Activated T-cell treated with anti-CD3 and anti-CD28 coated beads, Interleukin-2, amount 50 U/mL, for 24 hours (primary cell): ENCODE measurements at regions not wholly inside any gene's neighbourhood (a gene's known extent, or its start where the extent isn't known, plus 50 kb on each side); places are given as distances from the start of the nearest gene placed in this dataset.

Experiments used
- DNase-seq: peaks from one replicate; pipeline ENCODE4 v3.0.0-alpha.2; 2020
- H3K27ac Mint-ChIP-seq: 2 replicates; pipeline ENCODE4 v1.8.0; 2020; ENCODE audit warnings: mild to moderate bottlenecking, mixed read lengths
- H3K27me3 Mint-ChIP-seq: 2 replicates; pipeline ENCODE4 v1.8.0; 2020; ENCODE audit warnings: mixed read lengths
- H3K36me3 Mint-ChIP-seq: 2 replicates; pipeline ENCODE4 v1.8.0; 2020; ENCODE audit warnings: low read depth, mixed read lengths
- H3K4me1 Mint-ChIP-seq: 2 replicates; pipeline ENCODE4 v1.8.0; 2020; ENCODE audit warnings: low read depth, mixed read lengths
- H3K4me3 Mint-ChIP-seq: 2 replicates; pipeline ENCODE4 v1.8.0; 2020; ENCODE audit warnings: mild to moderate bottlenecking, moderate library complexity, mixed read lengths
- H3K9me3 Mint-ChIP-seq: 2 replicates; pipeline ENCODE4 v1.8.0; 2020; ENCODE audit warnings: mixed read lengths

- Mint-ChIP-seq H3K36me3 (no peaks in the 10 kb centered on the region), H3K27ac (no peak overlapping the region), H3K27me3 (no peaks in the 10 kb centered on the region), H3K9me3 (no peaks in the 10 kb centered on the region), H3K4me3 (no peak overlapping the region), H3K4me1 (no peaks in the 10 kb centered on the region)
- DNase-seq, result no peak
These were observed 135.7 kb downstream of the INHBB start for GRCh38 chr2:120481446-120482194.

DNA sequence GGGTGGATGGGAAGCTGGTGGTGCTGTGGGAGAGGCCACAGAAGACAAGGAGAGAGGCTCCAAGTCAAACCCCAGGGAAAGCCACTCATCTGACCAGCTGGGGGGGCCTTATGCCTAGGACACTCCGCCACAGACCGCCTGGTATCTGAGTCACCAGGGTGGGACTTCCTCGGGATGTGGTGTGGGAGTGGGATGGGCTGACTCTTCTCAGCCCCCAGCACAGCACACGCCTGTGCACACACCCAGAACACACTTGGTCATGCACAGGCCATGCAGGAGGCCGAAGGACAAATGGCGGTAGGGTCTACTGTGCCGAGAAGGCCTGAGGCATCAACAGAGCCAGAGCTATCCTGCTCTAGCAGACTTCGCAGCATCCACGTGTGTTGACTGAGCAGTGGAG, 136.4 kb downstream of the INHBB start:
- H3K27ac Mint-ChIP-seq, result no peak overlapping the region
- no peaks in the 10 kb centered on the region for H3K36me3 Mint-ChIP-seq
- H3K9me3 Mint-ChIP-seq, result no peaks in the 10 kb centered on the region
- H3K4me3 Mint-ChIP-seq, result no peak overlapping the region
- H3K27me3 Mint-ChIP-seq, result no peaks in the 10 kb centered on the region
- DNase-seq, result no peak
- no peaks in the 10 kb centered on the region for H3K4me1 Mint-ChIP-seq

GRCh38 chr2:120483355-120483754, 137.4 kb downstream of the INHBB start:
- H3K4me3 Mint-ChIP-seq, result no peak overlapping the region
- H3K27ac Mint-ChIP-seq, result no peak overlapping the region
- no peaks in the 10 kb centered on the region for H3K9me3 Mint-ChIP-seq
- no peaks in the 10 kb centered on the region for H3K36me3 Mint-ChIP-seq
- H3K4me1 Mint-ChIP-seq, result no peaks in the 10 kb centered on the region
- no peak for DNase-seq
- peaks cover 3% of the 10 kb centered on the region for H3K27me3 Mint-ChIP-seq

DNA sequence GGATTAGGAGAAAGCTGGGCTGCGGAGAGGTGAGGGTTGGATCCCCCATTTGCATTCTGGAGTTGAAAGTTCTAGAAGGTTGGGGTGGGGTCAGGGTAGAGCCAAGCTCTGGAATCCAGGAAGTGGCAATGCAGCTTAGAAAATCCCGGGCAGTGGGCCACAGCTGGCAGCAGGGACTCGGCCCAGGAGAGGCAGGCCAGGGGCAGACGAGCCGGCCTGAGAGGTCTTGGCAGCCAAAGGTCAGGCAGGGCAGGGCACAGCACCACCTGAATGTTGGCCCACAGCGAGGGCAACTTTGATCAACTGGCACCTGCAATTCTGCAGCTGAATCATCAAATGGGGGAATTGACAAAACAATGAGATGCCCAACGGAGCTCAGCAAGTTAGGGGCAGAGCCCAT, 139.2 kb downstream of the INHBB start:
- Mint-ChIP-seq H3K27me3 (peaks cover 8% of the 10 kb centered on the region), H3K4me1 (no peaks in the 10 kb centered on the region), H3K9me3 (no peaks in the 10 kb centered on the region), H3K36me3 (no peaks in the 10 kb centered on the region), H3K27ac (no peak overlapping the region), H3K4me3 (no peak overlapping the region)
- no peak for DNase-seq

GRCh38 chr2:120486441-120486840, 140.5 kb downstream of the INHBB start:
- Mint-ChIP-seq H3K9me3 (no peaks in the 10 kb centered on the region), H3K4me3 (no peak overlapping the region), H3K27ac (no peak overlapping the region), H3K27me3 (peaks cover 13% of the 10 kb centered on the region), H3K4me1 (no peaks in the 10 kb centered on the region), H3K36me3 (no peaks in the 10 kb centered on the region)
- no peak for DNase-seq

DNA sequence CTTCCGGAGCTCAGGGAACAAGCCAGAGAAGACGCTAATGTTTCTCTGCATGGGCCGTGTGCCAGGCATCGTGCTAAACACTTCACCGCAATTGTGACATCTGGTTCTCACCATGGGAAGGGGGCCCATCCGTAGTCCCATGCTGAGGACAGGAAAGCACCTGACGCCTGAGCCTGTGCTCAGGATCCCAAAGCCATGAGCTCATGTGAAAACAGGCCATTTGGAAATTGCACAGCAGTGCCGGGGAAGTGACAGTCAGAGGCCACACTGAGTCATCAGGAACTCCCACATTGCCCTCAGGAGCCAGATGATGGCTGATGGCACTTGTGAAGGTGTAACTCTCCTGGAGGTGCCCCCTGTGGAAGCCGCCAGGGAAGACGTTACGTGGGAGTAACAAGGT, 141.0 kb downstream of the INHBB start:
- Mint-ChIP-seq H3K27me3 (peaks cover 13% of the 10 kb centered on the region), H3K4me1 (no peaks in the 10 kb centered on the region), H3K27ac (no peak overlapping the region), H3K36me3 (no peaks in the 10 kb centered on the region), H3K4me3 (no peak overlapping the region), H3K9me3 (no peaks in the 10 kb centered on the region)
- no peak for DNase-seq

- Mint-ChIP-seq H3K9me3 (no peaks in the 10 kb centered on the region), H3K27ac (no peak overlapping the region), H3K4me3 (no peak overlapping the region), H3K27me3 (peaks cover 13% of the 10 kb centered on the region), H3K36me3 (no peaks in the 10 kb centered on the region), H3K4me1 (no peaks in the 10 kb centered on the region)
- no peak for DNase-seq
These were observed 142.6 kb downstream of the INHBB start for GRCh38 chr2:120488531-120488930.

DNA sequence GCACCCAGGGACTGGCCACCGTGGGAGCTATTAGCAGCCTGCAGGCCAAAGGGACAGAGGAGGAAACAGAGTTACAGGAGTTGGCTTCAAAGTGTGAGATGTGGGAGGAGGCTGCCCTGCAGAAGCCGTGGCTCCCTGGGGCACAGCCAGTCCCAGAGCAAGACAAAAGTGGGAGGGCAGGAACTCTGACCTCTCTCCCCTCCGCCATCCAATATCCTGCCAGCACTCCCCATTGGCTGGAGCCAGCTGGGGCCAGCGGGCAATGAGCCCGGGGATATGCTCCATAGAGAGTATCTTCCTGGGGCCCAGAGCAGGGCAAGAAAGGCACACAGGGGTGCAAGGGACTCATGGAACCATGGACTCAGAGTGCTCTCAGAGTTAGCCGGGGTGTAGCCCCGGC, 143.1 kb downstream of the INHBB start:
- Mint-ChIP-seq H3K4me3 (no peak overlapping the region), H3K27ac (no peak overlapping the region), H3K4me1 (no peaks in the 10 kb centered on the region), H3K36me3 (no peaks in the 10 kb centered on the region), H3K9me3 (no peaks in the 10 kb centered on the region), H3K27me3 (peaks cover 13% of the 10 kb centered on the region)
- DNase-seq, result no peak

DNA sequence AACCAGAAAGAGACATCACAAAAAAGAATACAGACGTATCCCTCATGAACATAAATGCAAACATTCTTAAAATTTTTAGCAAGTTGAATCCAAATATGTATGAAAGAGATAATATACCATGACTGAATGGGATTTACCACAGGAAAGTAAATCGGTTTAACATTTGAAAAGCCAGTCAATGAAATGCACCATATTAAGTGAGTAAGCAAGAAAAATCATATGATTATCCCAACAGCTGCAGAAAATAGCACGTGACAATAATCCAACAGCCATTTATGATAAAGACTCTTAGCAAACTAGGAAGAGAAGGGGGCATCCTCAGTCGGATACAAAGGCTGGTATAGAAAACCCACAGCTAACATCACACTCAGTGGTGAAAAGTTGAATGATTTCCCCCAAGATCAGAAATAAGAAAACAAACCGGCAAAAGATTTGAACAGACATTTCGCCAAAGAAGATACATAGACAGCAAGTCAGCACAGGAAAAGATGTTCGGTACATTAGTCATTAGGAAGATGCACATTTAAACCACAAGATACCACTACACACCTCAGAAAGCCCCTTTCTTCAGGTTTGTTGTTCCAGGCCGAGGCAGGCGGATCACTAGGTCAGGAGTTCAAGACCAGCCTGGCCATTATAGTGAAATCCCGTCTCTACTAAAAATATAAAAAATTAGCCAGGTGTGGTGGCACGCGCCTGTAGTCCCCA, 144.3 kb downstream of the INHBB start:
- no peak for DNase-seq
- H3K27ac Mint-ChIP-seq, result no peak overlapping the region
- no peaks in the 10 kb centered on the region for H3K9me3 Mint-ChIP-seq
- no peaks in the 10 kb centered on the region for H3K36me3 Mint-ChIP-seq
- no peaks in the 10 kb centered on the region for H3K4me1 Mint-ChIP-seq
- H3K27me3 Mint-ChIP-seq, result peaks cover 16% of the 10 kb centered on the region
- H3K4me3 Mint-ChIP-seq, result no peak overlapping the region

GRCh38 chr2:120491111-120491625, 145.2 kb downstream of the INHBB start:
- Mint-ChIP-seq H3K36me3 (no peaks in the 10 kb centered on the region), H3K4me3 (no peak overlapping the region), H3K27ac (no peak overlapping the region), H3K9me3 (no peaks in the 10 kb centered on the region), H3K4me1 (no peaks in the 10 kb centered on the region), H3K27me3 (peaks cover 16% of the 10 kb centered on the region)
- DNase-seq, result no peak

- no peak overlapping the region for H3K27ac Mint-ChIP-seq
- no peaks in the 10 kb centered on the region for H3K4me1 Mint-ChIP-seq
- H3K27me3 Mint-ChIP-seq, result peaks cover 16% of the 10 kb centered on the region
- no peaks in the 10 kb centered on the region for H3K36me3 Mint-ChIP-seq
- H3K4me3 Mint-ChIP-seq, result no peak overlapping the region
- DNase-seq, result no peak
- no peaks in the 10 kb centered on the region for H3K9me3 Mint-ChIP-seq
These were observed 147.3 kb downstream of the INHBB start for GRCh38 chr2:120493231-120493630.

DNA sequence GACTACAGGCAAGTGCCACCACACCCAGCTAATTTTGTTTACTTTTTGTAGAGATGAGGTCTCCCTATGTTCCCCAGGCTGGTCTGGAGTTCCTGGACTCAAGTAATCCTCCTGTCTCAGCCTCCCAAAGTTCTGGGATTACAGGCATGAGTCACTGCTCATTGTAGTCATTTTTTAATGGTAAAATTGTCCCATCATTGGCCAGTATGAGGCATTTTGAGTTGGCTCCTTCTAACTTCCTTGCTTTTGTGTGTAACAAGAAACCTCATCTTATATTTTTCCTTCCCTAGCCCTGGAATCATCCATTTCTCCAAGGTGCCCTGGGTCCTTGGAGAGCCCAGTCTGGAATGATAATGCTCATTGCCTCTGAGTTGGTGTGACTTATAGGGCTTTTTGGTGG, 148.5 kb downstream of the INHBB start:
- Mint-ChIP-seq H3K4me1 (no peaks in the 10 kb centered on the region), H3K4me3 (no peak overlapping the region), H3K27ac (no peak overlapping the region), H3K36me3 (no peaks in the 10 kb centered on the region), H3K9me3 (no peaks in the 10 kb centered on the region), H3K27me3 (peaks cover 11% of the 10 kb centered on the region)
- no peak for DNase-seq

- no peak overlapping the region for H3K27ac Mint-ChIP-seq
- H3K4me1 Mint-ChIP-seq, result no peaks in the 10 kb centered on the region
- H3K4me3 Mint-ChIP-seq, result no peak overlapping the region
- no peaks in the 10 kb centered on the region for H3K9me3 Mint-ChIP-seq
- H3K27me3 Mint-ChIP-seq, result peaks cover 13% of the 10 kb centered on the region
- DNase-seq, result no peak
- H3K36me3 Mint-ChIP-seq, result no peaks in the 10 kb centered on the region
These were observed 149.7 kb downstream of the INHBB start for GRCh38 chr2:120495586-120495985.

GRCh38 chr2:120496235-120496634, 150.3 kb downstream of the INHBB start:
- Mint-ChIP-seq H3K27ac (no peak overlapping the region), H3K27me3 (peaks cover 10% of the 10 kb centered on the region), H3K9me3 (no peaks in the 10 kb centered on the region), H3K4me3 (no peak overlapping the region), H3K36me3 (no peaks in the 10 kb centered on the region), H3K4me1 (no peaks in the 10 kb centered on the region)
- DNase-seq, result no peak

DNA sequence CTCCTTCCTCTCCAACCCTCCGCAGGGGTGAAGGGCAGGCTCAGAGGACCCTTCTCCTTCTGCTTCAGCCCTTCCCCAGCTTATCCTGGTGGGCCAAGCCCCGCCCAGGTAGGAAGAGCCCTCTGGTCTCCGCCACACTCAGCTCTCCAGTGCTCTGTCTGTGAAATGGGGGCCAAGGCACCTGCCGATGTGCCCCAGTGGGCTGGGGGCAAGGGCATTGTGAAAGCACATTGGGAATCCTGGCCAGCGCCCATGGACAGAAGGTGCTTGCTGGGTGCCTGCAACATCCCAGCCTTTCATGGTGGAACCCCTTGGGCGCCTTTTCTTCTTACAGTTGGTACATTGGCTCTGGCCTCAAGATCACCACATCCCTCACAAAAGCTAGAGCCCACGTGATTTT, 150.8 kb downstream of the INHBB start:
- no peaks in the 10 kb centered on the region for H3K4me1 Mint-ChIP-seq
- no peak for DNase-seq
- peaks cover 8% of the 10 kb centered on the region for H3K27me3 Mint-ChIP-seq
- H3K9me3 Mint-ChIP-seq, result no peaks in the 10 kb centered on the region
- no peak overlapping the region for H3K27ac Mint-ChIP-seq
- no peaks in the 10 kb centered on the region for H3K36me3 Mint-ChIP-seq
- no peak overlapping the region for H3K4me3 Mint-ChIP-seq
